B cell (primary cell): ENCODE measurements at regions not wholly inside any gene's neighbourhood (a gene's known extent, or its start where the extent isn't known, plus 50 kb on each side); places are given as distances from the start of the nearest gene placed in this dataset.

Experiments
- ATAC-seq: fragments of 200-7000 bp; cut with Tn5 transposase; one replicate; pipeline ENCODE4 v1.10.0; 2021; ENCODE audit warnings: low read depth, mild to moderate bottlenecking, moderate number of reproducible peaks, moderate library complexity
- CTCF ChIA-PET: fragments of 350-600 bp; sonication (Branson Sonifier 250); formaldehyde crosslinking; loops from one replicate; lab custom pipeline; 2021; ENCODE audit warnings: antibody characterized with exemption, inconsistent platforms; lab: Charles Lee
- POLR2A ChIA-PET: fragments of 350-600 bp; sonication (Branson Sonifier 250); formaldehyde crosslinking; loops from one replicate; lab custom pipeline; 2021; ENCODE audit warnings: antibody characterized with exemption; lab: Charles Lee
- DNase-seq: peaks from one replicate; pipeline ENCODE4 v3.0.0; 2013
- H2AFZ ChIP-seq: 2 replicates; pipeline ENCODE4 v1.6.1; 2012; ENCODE audit warnings: mild to moderate bottlenecking, low read depth, low read length; ENCODE audit not compliant: insufficient read depth, poor library complexity, severe bottlenecking
- H3K27ac ChIP-seq, 2 donors: 1 replicate in 1 of 2; 2 replicates in 1 of 2; pipeline ENCODE4 v1.5.1; 2012 to 2013; ENCODE audit warnings: low read length in 2 of 2, mild to moderate bottlenecking in 2 of 2, moderate library complexity in 1 of 2
- H3K27me3 ChIP-seq, 4 experiments: fragments of 200-600 bp in 1 of 4; sonication (generic) in 1 of 4; replicated peaks in 1 of 4; 1 replicate in 2 of 4; 2 replicates in 2 of 4; pipeline versions ENCODE4 v1.6.1 to v1.7.0; 2013 to 2016; ENCODE audit warnings: low read length in 3 of 4, mild to moderate bottlenecking in 2 of 4, mixed read lengths in 1 of 4, moderate library complexity in 1 of 4; ENCODE audit not compliant: insufficient read depth in 4 of 4, control insufficient read depth in 3 of 4; ENCODE audit errors: control extremely low read depth in 1 of 4
- H3K36me3 ChIP-seq, 2 experiments: replicated peaks in 1 of 2; 1 replicate in 1 of 2; 2 replicates in 1 of 2; pipeline versions ENCODE4 v1.6.1 to v1.7.1; 2013; ENCODE audit warnings: low read length in 1 of 2; ENCODE audit not compliant: insufficient read depth in 2 of 2, control insufficient read depth in 1 of 2; ENCODE audit errors: control extremely low read depth in 1 of 2, extremely low read depth in 1 of 2
- H3K4me1 ChIP-seq, 2 donors: fragments of 200-600 bp in 1 of 2; sonication (generic) in 1 of 2; 1 replicate in 1 of 2; 2 replicates in 1 of 2; pipeline versions ENCODE4 v1.5.1 to v1.6.1; 2013 to 2017; ENCODE audit warnings: low read length in 2 of 2; ENCODE audit not compliant: control insufficient read depth in 2 of 2, insufficient read depth in 2 of 2
- H3K4me2 ChIP-seq: replicated peaks from 2 replicates; pipeline ENCODE3; 2012; ENCODE audit warnings: mild to moderate bottlenecking, low read depth, low read length; ENCODE audit not compliant: poor library complexity, severe bottlenecking
- H3K4me3 ChIP-seq, 5 experiments: fragments of 200-600 bp in 1 of 5; sonication (generic) in 1 of 5; 1 replicate in 3 of 5; 2 replicates in 2 of 5; pipeline versions ENCODE4 v1.5.1 to v1.7.0; 2011 to 2016; ENCODE audit warnings: low read length in 4 of 5, mild to moderate bottlenecking in 4 of 5, low read depth in 2 of 5, control low read depth in 1 of 5, moderate library complexity in 1 of 5; ENCODE audit not compliant: insufficient read depth in 1 of 5; ENCODE audit errors: control extremely low read depth in 1 of 5, extremely low read depth in 1 of 5
- H3K79me2 ChIP-seq: fragments of 200-600 bp; sonication (generic); one replicate; pipeline ENCODE4 v1.6.0; 2016; ENCODE audit warnings: low read length; ENCODE audit not compliant: control insufficient read depth, insufficient read depth
- H3K9ac ChIP-seq: fragments of 200-600 bp; sonication (generic); 2 replicates; pipeline ENCODE4 v1.6.1; 2017; ENCODE audit warnings: mild to moderate bottlenecking, low read length, moderate library complexity
- H3K9me3 ChIP-seq, 3 donors: one replicate each; pipeline versions ENCODE4 v1.6.1 to v1.7.1; 2013; ENCODE audit warnings: low read length in 2 of 3; ENCODE audit not compliant: control insufficient read depth in 2 of 3, insufficient read depth in 1 of 3; ENCODE audit errors: control extremely low read depth in 1 of 3
- H4K20me1 ChIP-seq: 2 replicates; pipeline ENCODE4 v1.6.0; 2012; ENCODE audit warnings: mild to moderate bottlenecking, low read length; ENCODE audit not compliant: insufficient read depth, control insufficient read depth, poor library complexity, severe bottlenecking
- H3K27ac Mint-ChIP-seq: one replicate; pipeline ENCODE4 v1.8.0; 2021; ENCODE audit warnings: mixed read lengths
- H3K27me3 Mint-ChIP-seq: one replicate; pipeline ENCODE4 v1.8.0; 2021; ENCODE audit warnings: mixed read lengths
- H3K4me1 Mint-ChIP-seq: one replicate; pipeline ENCODE4 v1.8.0; 2021; ENCODE audit warnings: mixed read lengths
- H3K4me3 Mint-ChIP-seq: one replicate; pipeline ENCODE4 v1.8.0; 2021; ENCODE audit warnings: mixed read lengths
- H3K9me3 Mint-ChIP-seq: one replicate; pipeline ENCODE4 v1.8.0; 2022; ENCODE audit warnings: mixed read lengths; ENCODE audit not compliant: insufficient read depth
- CTCF ChIP-seq: fragments of 200-600 bp; IDR thresholded peaks from one replicate; pipeline ENCODE4 v1.8.0; 2022; ENCODE audit warnings: antibody characterized with exemption, mild to moderate bottlenecking
- EZH2 ChIP-seq: IDR thresholded peaks from 2 replicates; pipeline ENCODE4 v1.6.1; 2012; ENCODE audit warnings: borderline replicate concordance, low read depth, mild to moderate bottlenecking, moderate library complexity, low read length; ENCODE audit not compliant: insufficient read depth, poor library complexity, severe bottlenecking
- WGBS: methylation state at CpG from one replicate; pipeline ENCODE4 v1.1.5; 2013; ENCODE audit warnings: missing lambda C conversion rate; ENCODE audit not compliant: insufficient coverage; 5-methylcytosine and 5-hydroxymethylcytosine counted together
- intact Hi-C: fragments of 100-400 bp; cut with micrococcal nuclease; formaldehyde crosslinking; loops from one replicate; pipeline ENCODE4 v1.10.0; 2022

GRCh38 chr13:44305286-44305685 is 68.3 kb upstream of the SERP2 start:
- Mint-ChIP-seq H3K27ac (no peak overlapping the region), H3K4me3 (no peak overlapping the region), H3K9me3 (no peaks in the 10 kb centered on the region), H3K4me1 (peaks cover 10% of the 10 kb centered on the region), H3K27me3 (peaks cover 12% of the 10 kb centered on the region)
- intact Hi-C loops, result no loop called here
- H3K4me3 ChIP-seq, result no peak overlapping the region
- POLR2A ChIA-PET, result no interaction called here
- DNase-seq, result no peak
- no peak overlapping the region for H2AFZ ChIP-seq
- 100% methylated on average over 1 of the region's 2 CpGs for WGBS
- CTCF ChIA-PET, result no interaction called here
- peaks cover 0 to 1% (median 0%) of the 10 kb centered on the region in 4 experiments for H3K27me3 ChIP-seq
- no peak overlapping the region for H3K27ac ChIP-seq
- H3K4me2 ChIP-seq, result no peak overlapping the region
- no peak for TF ChIP-seq CTCF
- TF ChIP-seq EZH2, result no peak
- no peaks in the 10 kb centered on the region for H3K79me2 ChIP-seq
- H3K4me1 ChIP-seq, result no peaks in the 10 kb centered on the region
- no peak for ATAC-seq
- H3K9ac ChIP-seq, result no peak overlapping the region
- no peaks in the 10 kb centered on the region for H4K20me1 ChIP-seq
- H3K9me3 ChIP-seq, result no peaks in the 10 kb centered on the region
- H3K36me3 ChIP-seq, result no peaks in the 10 kb centered on the region

GRCh38 chr13:44305917-44306370 is 67.7 kb upstream of the SERP2 start:
- H3K27ac Mint-ChIP-seq, result no peak overlapping the region
- intact Hi-C loops, result no loop called here
- H3K27me3 ChIP-seq, result no peaks in the 10 kb centered on the region
- H3K4me1 ChIP-seq, result no peaks in the 10 kb centered on the region
- ATAC-seq (no peak), DNase-seq (no peak)
- no peaks in the 10 kb centered on the region for H3K9me3 ChIP-seq
- WGBS, result no CpG with 5 or more reads among the region's 4 CpGs
- H3K36me3 ChIP-seq, result no peaks in the 10 kb centered on the region
- H3K27ac ChIP-seq, result no peak overlapping the region
- H3K9me3 Mint-ChIP-seq, result no peaks in the 10 kb centered on the region
- no peak overlapping the region for H3K9ac ChIP-seq
- H4K20me1 ChIP-seq, result no peaks in the 10 kb centered on the region
- CTCF ChIA-PET, result no interaction called here
- H3K4me2 ChIP-seq, result no peak overlapping the region
- H3K27me3 Mint-ChIP-seq, result peaks cover 10% of the 10 kb centered on the region
- POLR2A ChIA-PET, result no interaction called here
- H3K79me2 ChIP-seq, result no peaks in the 10 kb centered on the region
- no peak overlapping the region for H3K4me3 ChIP-seq
- H3K4me3 Mint-ChIP-seq, result no peak overlapping the region
- no peak overlapping the region for H2AFZ ChIP-seq
- H3K4me1 Mint-ChIP-seq, result peaks cover 9% of the 10 kb centered on the region
- TF ChIP-seq EZH2 (no peak), CTCF (no peak)
